Upper lobe of left lung (tissue), 6 donors: ENCODE measurements at regions not wholly inside any gene's neighbourhood (a gene's known extent, or its start where the extent isn't known, plus 50 kb on each side); places are given as distances from the start of the nearest gene placed in this dataset.

Experiments
- ATAC-seq, 2 donors: fragments of 200-7000 bp; cut with Tn5 transposase; one replicate each; pipeline ENCODE4 v1.9.1; 2022; ENCODE audit warnings: mild to moderate bottlenecking in 2 of 2, moderate library complexity in 2 of 2; ENCODE audit not compliant: low FRiP score in 2 of 2
- DNase-seq, 2 donors: peaks; one replicate each; pipeline ENCODE4 v3.0.0-alpha.2; 2019 to 2020
- H3K27ac ChIP-seq, 4 donors: fragments of 200-600 bp; sonication (generic); one replicate each; pipeline ENCODE4 v1.5.1; 2016 to 2019
- H3K27me3 ChIP-seq, 4 donors: fragments of 200-600 bp; sonication (generic); one replicate each; pipeline ENCODE4 v1.5.1; 2017 to 2019
- H3K36me3 ChIP-seq, 4 donors: fragments of 200-600 bp; sonication (generic); one replicate each; pipeline ENCODE4 v1.5.1; 2016 to 2019
- H3K4me1 ChIP-seq, 4 donors: fragments of 200-600 bp; sonication (generic); one replicate each; pipeline ENCODE4 v1.5.1; 2018 to 2019
- H3K4me3 ChIP-seq, 4 donors: fragments of 200-600 bp; sonication (generic); one replicate each; pipeline ENCODE4 v1.5.1; 2017 to 2019; ENCODE audit warnings: mild to moderate bottlenecking in 2 of 4, moderate library complexity in 1 of 4
- H3K9me3 ChIP-seq, 4 donors: fragments of 200-600 bp; sonication (generic); one replicate each; pipeline ENCODE4 v1.5.1; 2018 to 2019
- EP300 ChIP-seq, 4 donors: sonication (generic); formaldehyde crosslinking; IDR thresholded peaks; one replicate each; pipeline ENCODE4 v1.5.1; 2017; ENCODE audit warnings: antibody characterized with exemption in 4 of 4, control low read depth in 2 of 4
- POLR2A ChIP-seq, 4 donors: fragments of 450-650 bp; IDR thresholded peaks; one replicate each; pipeline ENCODE4 v1.5.1; 2016 to 2017; ENCODE audit warnings: antibody characterized with exemption in 4 of 4, mild to moderate bottlenecking in 2 of 4
- POLR2AphosphoS5 ChIP-seq, 2 donors: sonication (generic); formaldehyde crosslinking; IDR thresholded peaks; one replicate each; pipeline ENCODE4 v1.5.1; 2017; ENCODE audit warnings: antibody characterized with exemption in 2 of 2
- WGBS, 2 donors: methylation state at CpG; one replicate each; pipeline ENCODE4 v1.1.5; 2017 to 2018; 5-methylcytosine and 5-hydroxymethylcytosine counted together
- TF ChIP-seq, protein P1 (sequence below), 6 experiments: fragments of 450-650 bp in 4 of 6; fragments of 200-600 bp in 2 of 6; sonication (generic) in 2 of 6; IDR thresholded peaks; one replicate each; pipeline ENCODE4 v1.5.1; 2016 to 2019; ENCODE audit warnings: antibody characterized with exemption in 6 of 6
- donor health status: DM: no; HTN: no; CAD: no; lungs with moderate emphysema.
- donor health status: DM: no; HTN: yes; CAD: no; lungs with severe emphysema.

DNA sequence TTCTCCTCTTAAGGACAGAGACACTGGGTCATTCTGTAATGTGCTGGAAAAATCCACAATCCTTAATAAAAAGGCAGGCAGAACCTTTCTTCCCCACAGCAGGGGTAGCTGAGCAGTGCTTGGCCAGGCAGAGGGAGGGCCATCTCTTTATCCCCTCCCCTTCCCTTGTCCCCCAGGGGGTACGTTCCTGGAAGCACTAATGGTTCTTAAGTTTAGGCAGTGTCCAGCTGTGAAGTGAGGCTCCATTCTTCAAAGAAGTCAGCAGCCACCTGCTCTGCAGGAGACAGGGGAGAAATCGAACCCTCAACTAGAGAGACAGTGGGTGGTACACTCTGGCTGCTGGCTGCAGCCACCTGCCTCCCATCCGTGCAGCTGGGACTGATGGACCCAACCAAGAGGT is 533.9 kb upstream of the CDH11 start:
- TF ChIP-seq, protein P1, sequence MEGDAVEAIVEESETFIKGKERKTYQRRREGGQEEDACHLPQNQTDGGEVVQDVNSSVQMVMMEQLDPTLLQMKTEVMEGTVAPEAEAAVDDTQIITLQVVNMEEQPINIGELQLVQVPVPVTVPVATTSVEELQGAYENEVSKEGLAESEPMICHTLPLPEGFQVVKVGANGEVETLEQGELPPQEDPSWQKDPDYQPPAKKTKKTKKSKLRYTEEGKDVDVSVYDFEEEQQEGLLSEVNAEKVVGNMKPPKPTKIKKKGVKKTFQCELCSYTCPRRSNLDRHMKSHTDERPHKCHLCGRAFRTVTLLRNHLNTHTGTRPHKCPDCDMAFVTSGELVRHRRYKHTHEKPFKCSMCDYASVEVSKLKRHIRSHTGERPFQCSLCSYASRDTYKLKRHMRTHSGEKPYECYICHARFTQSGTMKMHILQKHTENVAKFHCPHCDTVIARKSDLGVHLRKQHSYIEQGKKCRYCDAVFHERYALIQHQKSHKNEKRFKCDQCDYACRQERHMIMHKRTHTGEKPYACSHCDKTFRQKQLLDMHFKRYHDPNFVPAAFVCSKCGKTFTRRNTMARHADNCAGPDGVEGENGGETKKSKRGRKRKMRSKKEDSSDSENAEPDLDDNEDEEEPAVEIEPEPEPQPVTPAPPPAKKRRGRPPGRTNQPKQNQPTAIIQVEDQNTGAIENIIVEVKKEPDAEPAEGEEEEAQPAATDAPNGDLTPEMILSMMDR (IDR thresholded peaks at IDR 0.05), result no peak
- no peak for TF ChIP-seq EP300 (IDR thresholded peaks at IDR 0.05)
- TF ChIP-seq POLR2AphosphoS5 (IDR thresholded peaks at IDR 0.05), result no peak
- no peak for TF ChIP-seq POLR2A (IDR thresholded peaks at IDR 0.05)
- Histone ChIP-seq H3K9me3 (no peaks in the 10 kb centered on the region), H3K27me3 (no peaks in the 10 kb centered on the region), H3K36me3 (no peaks in the 10 kb centered on the region), H3K27ac (no peak overlapping the region), H3K4me1 (peaks cover 0 to 5% (median 0%) of the 10 kb centered on the region in 4 donors), H3K4me3 (no peak overlapping the region)
- DNase-seq, result no peak
- WGBS, 2 donors, result 60 to 79% methylated on average over 2 to 3 of the region's 3 CpGs
- ATAC-seq, result no peak

- H3K4me3 ChIP-seq, result no peak overlapping the region
- H3K27ac ChIP-seq, result no peak overlapping the region
- 88 to 93% methylated on average over 5 of the region's 5 CpGs for WGBS, 2 donors
- ATAC-seq (no peak), DNase-seq (no peak)
- H3K4me1 ChIP-seq, result no peaks in the 10 kb centered on the region
- TF ChIP-seq EP300 (IDR thresholded peaks at IDR 0.05) (no peak), POLR2AphosphoS5 (IDR thresholded peaks at IDR 0.05) (no peak), POLR2A (IDR thresholded peaks at IDR 0.05) (no peak)
- TF ChIP-seq, protein P1 (IDR thresholded peaks at IDR 0.05), result no peak
- no peaks in the 10 kb centered on the region for H3K27me3 ChIP-seq
- H3K36me3 ChIP-seq, result no peaks in the 10 kb centered on the region
- no peaks in the 10 kb centered on the region for H3K9me3 ChIP-seq
Observed at GRCh38 chr16:65648101-65648500, 526.2 kb upstream of the CDH11 start.

DNA sequence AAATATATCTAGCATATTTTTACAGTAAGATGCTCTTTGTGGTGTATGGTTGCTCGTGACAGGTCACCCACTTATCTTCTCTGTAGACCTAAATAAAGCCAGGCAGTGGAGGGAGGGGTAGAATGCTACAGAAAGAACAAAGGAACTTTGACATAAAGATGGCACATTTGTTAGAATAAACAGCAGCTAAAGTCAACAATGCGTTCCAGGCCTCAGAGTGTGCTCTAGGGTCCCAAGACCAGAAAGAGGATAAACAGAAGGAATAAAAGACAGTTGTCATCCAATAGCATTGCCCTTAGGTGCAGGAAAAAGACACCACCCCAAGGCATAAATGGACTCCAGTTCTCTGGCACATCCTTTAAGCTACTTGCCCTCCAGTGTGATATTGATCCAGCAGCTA is 523.0 kb upstream of the CDH11 start:
- 60 to 63% methylated on average over 2 of the region's 2 CpGs for WGBS, 2 donors

GRCh38 chr16:65641762-65642289 is 520.0 kb upstream of the CDH11 start:
- Histone ChIP-seq H3K36me3 (no peaks in the 10 kb centered on the region), H3K4me3 (no peak overlapping the region), H3K9me3 (no peaks in the 10 kb centered on the region), H3K27ac (no peak overlapping the region), H3K27me3 (no peaks in the 10 kb centered on the region), H3K4me1 (no peaks in the 10 kb centered on the region)
- no peak for DNase-seq
- ATAC-seq, result no peak
- 89 to 92% methylated on average over 3 of the region's 3 CpGs for WGBS, 2 donors
- TF ChIP-seq, protein P1 (IDR thresholded peaks at IDR 0.05), result no peak
- TF ChIP-seq POLR2A (IDR thresholded peaks at IDR 0.05) (no peak), EP300 (IDR thresholded peaks at IDR 0.05) (no peak), POLR2AphosphoS5 (IDR thresholded peaks at IDR 0.05) (no peak)

More for the DNA sequence above, 523.0 kb upstream of the CDH11 start:
- DNase-seq (no peak), ATAC-seq (no peak)
- H3K4me3 ChIP-seq, result no peak overlapping the region
- H3K27me3 ChIP-seq, result no peaks in the 10 kb centered on the region
- H3K9me3 ChIP-seq, result no peaks in the 10 kb centered on the region
- no peak overlapping the region for H3K27ac ChIP-seq
- TF ChIP-seq, protein P1 (IDR thresholded peaks at IDR 0.05), result no peak
- TF ChIP-seq EP300 (IDR thresholded peaks at IDR 0.05) (no peak), POLR2A (IDR thresholded peaks at IDR 0.05) (no peak), POLR2AphosphoS5 (IDR thresholded peaks at IDR 0.05) (no peak)
- no peaks in the 10 kb centered on the region for H3K36me3 ChIP-seq
- H3K4me1 ChIP-seq, result no peaks in the 10 kb centered on the region

GRCh38 chr16:65641049-65641761 is 519.3 kb upstream of the CDH11 start:
- Histone ChIP-seq H3K4me1 (no peaks in the 10 kb centered on the region), H3K27ac (no peak overlapping the region), H3K9me3 (no peaks in the 10 kb centered on the region), H3K4me3 (no peak overlapping the region), H3K36me3 (no peaks in the 10 kb centered on the region), H3K27me3 (no peaks in the 10 kb centered on the region)
- DNase-seq (no peak), ATAC-seq (no peak)
- TF ChIP-seq POLR2AphosphoS5 (IDR thresholded peaks at IDR 0.05) (no peak), EP300 (IDR thresholded peaks at IDR 0.05) (no peak), POLR2A (IDR thresholded peaks at IDR 0.05) (no peak)
- TF ChIP-seq, protein P1 (IDR thresholded peaks at IDR 0.05), result no peak
- WGBS, 2 donors, result 84 to 90% methylated on average over 3 of the region's 3 CpGs
